PFSK-1 (cell line): ENCODE measurements at regions not wholly inside any gene's neighbourhood (a gene's known extent, or its start where the extent isn't known, plus 50 kb on each side); places are given as distances from the start of the nearest gene placed in this dataset.

ENCODE experiments used
- FOXP2 ChIP-seq: optimal IDR thresholded peaks from 2 replicates; pipeline ENCODE3; 2011; ENCODE audit warnings: borderline replicate concordance, control low read depth, inconsistent platforms; ENCODE audit not compliant: insufficient read depth; ENCODE audit errors: extremely low read length, extremely low read depth
- POLR2AphosphoS5 ChIP-seq: IDR thresholded peaks from 2 replicates; pipeline ENCODE4 v1.6.1; 2012; ENCODE audit warnings: low read depth, mild to moderate bottlenecking, control low read depth, low read length, moderate library complexity
- REST ChIP-seq, 2 experiments: IDR thresholded peaks; 2 replicates each; pipeline versions ENCODE4 v1.6.1 to v1.8.0; 2011 to 2012; ENCODE audit warnings: low read depth in 2 of 2, low read length in 2 of 2, control low read depth in 1 of 2, inconsistent platforms in 1 of 2, mild to moderate bottlenecking in 1 of 2, moderate library complexity in 1 of 2; ENCODE audit not compliant: insufficient read depth in 1 of 2
- SIN3A ChIP-seq: IDR thresholded peaks from 2 replicates; pipeline ENCODE4 v1.6.1; 2012; ENCODE audit warnings: mild to moderate bottlenecking, low read length, moderate library complexity, borderline replicate concordance; ENCODE audit not compliant: insufficient read depth
- TAF1 ChIP-seq: IDR thresholded peaks from 2 replicates; pipeline ENCODE4 v1.6.1; 2012; ENCODE audit warnings: low read length, control low read depth, borderline replicate concordance; ENCODE audit not compliant: insufficient read depth

GRCh38 chr4:23614284-23614892 lies 275.5 kb downstream of the PPARGC1A start:
- TF ChIP-seq POLR2AphosphoS5: no peak
- TF ChIP-seq TAF1: no peak
- no peak for TF ChIP-seq SIN3A
- no peak for TF ChIP-seq FOXP2
- TF ChIP-seq REST (IDR thresholded peaks at IDR 0.05; ENCODE audit: insufficient read depth in 1 of 2, low read depth in 2 of 2, low read length in 2 of 2): no peak
